ENCODE measurements at regions not wholly inside any gene's neighbourhood (a gene's known extent, or its start where the extent isn't known, plus 50 kb on each side); places are given as distances from the start of the nearest gene placed in this dataset.

DNA sequence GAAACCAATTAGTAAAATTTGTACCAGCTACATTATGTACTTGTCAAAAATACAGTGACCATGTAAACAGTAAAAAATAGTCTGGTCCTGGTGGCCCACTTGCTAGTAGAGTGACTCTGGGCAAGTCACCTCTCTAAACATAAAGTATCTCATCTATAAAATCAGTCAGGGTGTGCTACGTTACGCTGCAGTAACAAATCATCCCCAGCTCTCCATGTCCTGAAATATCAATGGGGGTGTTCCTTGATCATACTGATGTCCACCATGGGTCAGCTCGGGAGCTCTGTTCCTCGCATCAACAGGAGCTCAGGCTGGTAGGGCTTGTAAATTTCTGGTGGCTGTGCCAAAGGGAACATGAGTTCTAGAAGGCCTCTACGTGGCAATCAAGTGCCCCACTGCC is 268.6 kb downstream of the RAB28 start:
- TF ChIP-seq, protein P1, sequence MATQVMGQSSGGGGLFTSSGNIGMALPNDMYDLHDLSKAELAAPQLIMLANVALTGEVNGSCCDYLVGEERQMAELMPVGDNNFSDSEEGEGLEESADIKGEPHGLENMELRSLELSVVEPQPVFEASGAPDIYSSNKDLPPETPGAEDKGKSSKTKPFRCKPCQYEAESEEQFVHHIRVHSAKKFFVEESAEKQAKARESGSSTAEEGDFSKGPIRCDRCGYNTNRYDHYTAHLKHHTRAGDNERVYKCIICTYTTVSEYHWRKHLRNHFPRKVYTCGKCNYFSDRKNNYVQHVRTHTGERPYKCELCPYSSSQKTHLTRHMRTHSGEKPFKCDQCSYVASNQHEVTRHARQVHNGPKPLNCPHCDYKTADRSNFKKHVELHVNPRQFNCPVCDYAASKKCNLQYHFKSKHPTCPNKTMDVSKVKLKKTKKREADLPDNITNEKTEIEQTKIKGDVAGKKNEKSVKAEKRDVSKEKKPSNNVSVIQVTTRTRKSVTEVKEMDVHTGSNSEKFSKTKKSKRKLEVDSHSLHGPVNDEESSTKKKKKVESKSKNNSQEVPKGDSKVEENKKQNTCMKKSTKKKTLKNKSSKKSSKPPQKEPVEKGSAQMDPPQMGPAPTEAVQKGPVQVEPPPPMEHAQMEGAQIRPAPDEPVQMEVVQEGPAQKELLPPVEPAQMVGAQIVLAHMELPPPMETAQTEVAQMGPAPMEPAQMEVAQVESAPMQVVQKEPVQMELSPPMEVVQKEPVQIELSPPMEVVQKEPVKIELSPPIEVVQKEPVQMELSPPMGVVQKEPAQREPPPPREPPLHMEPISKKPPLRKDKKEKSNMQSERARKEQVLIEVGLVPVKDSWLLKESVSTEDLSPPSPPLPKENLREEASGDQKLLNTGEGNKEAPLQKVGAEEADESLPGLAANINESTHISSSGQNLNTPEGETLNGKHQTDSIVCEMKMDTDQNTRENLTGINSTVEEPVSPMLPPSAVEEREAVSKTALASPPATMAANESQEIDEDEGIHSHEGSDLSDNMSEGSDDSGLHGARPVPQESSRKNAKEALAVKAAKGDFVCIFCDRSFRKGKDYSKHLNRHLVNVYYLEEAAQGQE (IDR thresholded peaks at IDR 0.05; ENCODE audit: low read depth) = no peak
- no peak for TF ChIP-seq EGR1 (IDR thresholded peaks at IDR 0.05; ENCODE audit: low read depth)
- TF ChIP-seq SRF (IDR thresholded peaks at IDR 0.05; ENCODE audit: low read depth) = no peak
- TF ChIP-seq CTCF (IDR thresholded peaks at IDR 0.05 in 2 of 3, conservative IDR thresholded peaks at IDR 0.05 in 1 of 3; ENCODE audit: borderline replicate concordance in 1 of 3, insufficient read depth in 1 of 3, low read depth in 2 of 3, low read length in 2 of 3) = no peak
- no peak for TF ChIP-seq POLR2A (IDR thresholded peaks at IDR 0.05; ENCODE audit: borderline replicate concordance, extremely low read depth, insufficient read depth, insufficient read length)
- TF ChIP-seq RAD21 (IDR thresholded peaks at IDR 0.05; ENCODE audit: low read depth) = no peak
- TF ChIP-seq EZH2 (IDR thresholded peaks at IDR 0.05) = no peak
- TF ChIP-seq YY1 (IDR thresholded peaks at IDR 0.05; ENCODE audit: extremely low read depth, insufficient replicate concordance, low read depth, low read length) = no peak
- TF ChIP-seq ZNF274 (IDR thresholded peaks at IDR 0.05; ENCODE audit: low read depth, low read length) = no peak
- no peak for TF ChIP-seq POLR2AphosphoS5 (IDR thresholded peaks at IDR 0.05; ENCODE audit: low read depth, low read length)
- no peak for TF ChIP-seq EZH2phosphoT487 (IDR thresholded peaks at IDR 0.05; ENCODE audit: borderline replicate concordance)
- TF ChIP-seq SIN3A (IDR thresholded peaks at IDR 0.05; ENCODE audit: low read depth) = no peak
- no peak for TF ChIP-seq ELF1 (IDR thresholded peaks at IDR 0.05; ENCODE audit: borderline replicate concordance, low read depth)
